K562 (cell line): ENCODE measurements at regions not wholly inside any gene's neighbourhood (a gene's known extent, or its start where the extent isn't known, plus 50 kb on each side); places are given as distances from the start of the nearest gene placed in this dataset.

ENCODE experiments used
- BDP1 ChIP-seq: IDR thresholded peaks from 3 replicates; pipeline ENCODE4 v1.6.1; 2011; ENCODE audit not compliant: insufficient read length, insufficient read depth
- EP300 ChIP-seq: IDR thresholded peaks from 2 replicates; pipeline ENCODE4 v1.6.1; 2012; ENCODE audit warnings: low read length, improper control_type of control experiment
- MTA2 ChIP-seq: fragments of 450-650 bp; IDR thresholded peaks from 2 replicates; pipeline ENCODE4 v1.6.1; 2016; ENCODE audit warnings: low read depth
- TBL1XR1 ChIP-seq, 2 experiments: IDR thresholded peaks; 2 replicates each; pipeline ENCODE4 v1.6.1; 2012; ENCODE audit warnings: improper control_type of control experiment in 2 of 2, low read length in 2 of 2, mild to moderate bottlenecking in 1 of 2
- ZBTB17 ChIP-seq: fragments of 450-650 bp; formaldehyde crosslinking; IDR thresholded peaks from 2 replicates; pipeline ENCODE4 v1.4.0; 2020; ENCODE audit warnings: mild to moderate bottlenecking
- TF ChIP-seq, protein P1 (sequence below): sonication (generic); formaldehyde crosslinking; IDR thresholded peaks from 2 replicates; pipeline ENCODE4 v1.9.0; 2022; ENCODE audit warnings: mild to moderate bottlenecking, missing genetic modification reagents
- TF ChIP-seq, protein P2 (sequence below): fragments of 200-800 bp; sonication (Bioruptor generic); IDR thresholded peaks from 2 replicates; pipeline ENCODE4 v1.6.1; 2016; ENCODE audit warnings: missing genetic modification characterization, missing compliant biosample characterization

DNA sequence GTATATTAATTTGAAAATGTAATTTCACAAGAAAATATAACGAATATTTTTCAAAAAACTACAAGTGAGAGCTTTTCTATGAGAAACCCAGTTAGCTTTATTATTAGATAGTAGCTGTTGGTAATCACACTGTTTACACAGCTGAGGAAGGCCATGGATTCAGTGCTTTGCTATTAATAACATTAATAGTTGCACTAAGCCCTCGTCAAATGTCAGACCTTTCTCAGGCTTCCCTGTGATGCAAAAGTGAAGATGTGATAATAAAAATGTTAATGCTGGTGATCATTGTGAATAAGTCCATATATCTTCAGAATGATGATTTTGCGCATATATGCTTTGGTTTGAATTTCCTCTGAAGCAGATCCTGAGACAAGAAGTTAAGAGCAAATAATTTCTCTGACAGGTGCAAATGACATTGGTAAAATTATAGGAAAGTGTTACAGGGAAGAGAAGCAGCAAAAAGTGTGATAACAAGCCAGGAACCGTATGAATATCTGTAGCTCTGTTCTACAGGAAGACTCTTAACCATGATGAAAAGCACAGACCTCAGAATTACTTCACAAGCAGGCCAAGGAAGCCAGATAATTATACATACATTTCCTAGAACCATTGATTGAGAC, 56.5 kb upstream of the CNTN6 start:
- TF ChIP-seq TBL1XR1 (IDR thresholded peaks at IDR 0.05; ENCODE audit: low read length in 2 of 2): no peak
- no peak for TF ChIP-seq BDP1
- no peak for TF ChIP-seq ZBTB17 (CRISPR knock-in tag)
- TF ChIP-seq MTA2: no peak
- TF ChIP-seq EP300: no peak
- TF ChIP-seq, protein P1, sequence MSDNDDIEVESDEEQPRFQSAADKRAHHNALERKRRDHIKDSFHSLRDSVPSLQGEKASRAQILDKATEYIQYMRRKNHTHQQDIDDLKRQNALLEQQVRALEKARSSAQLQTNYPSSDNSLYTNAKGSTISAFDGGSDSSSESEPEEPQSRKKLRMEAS (CRISPR knock-in tag): no peak
- TF ChIP-seq, protein P2, sequence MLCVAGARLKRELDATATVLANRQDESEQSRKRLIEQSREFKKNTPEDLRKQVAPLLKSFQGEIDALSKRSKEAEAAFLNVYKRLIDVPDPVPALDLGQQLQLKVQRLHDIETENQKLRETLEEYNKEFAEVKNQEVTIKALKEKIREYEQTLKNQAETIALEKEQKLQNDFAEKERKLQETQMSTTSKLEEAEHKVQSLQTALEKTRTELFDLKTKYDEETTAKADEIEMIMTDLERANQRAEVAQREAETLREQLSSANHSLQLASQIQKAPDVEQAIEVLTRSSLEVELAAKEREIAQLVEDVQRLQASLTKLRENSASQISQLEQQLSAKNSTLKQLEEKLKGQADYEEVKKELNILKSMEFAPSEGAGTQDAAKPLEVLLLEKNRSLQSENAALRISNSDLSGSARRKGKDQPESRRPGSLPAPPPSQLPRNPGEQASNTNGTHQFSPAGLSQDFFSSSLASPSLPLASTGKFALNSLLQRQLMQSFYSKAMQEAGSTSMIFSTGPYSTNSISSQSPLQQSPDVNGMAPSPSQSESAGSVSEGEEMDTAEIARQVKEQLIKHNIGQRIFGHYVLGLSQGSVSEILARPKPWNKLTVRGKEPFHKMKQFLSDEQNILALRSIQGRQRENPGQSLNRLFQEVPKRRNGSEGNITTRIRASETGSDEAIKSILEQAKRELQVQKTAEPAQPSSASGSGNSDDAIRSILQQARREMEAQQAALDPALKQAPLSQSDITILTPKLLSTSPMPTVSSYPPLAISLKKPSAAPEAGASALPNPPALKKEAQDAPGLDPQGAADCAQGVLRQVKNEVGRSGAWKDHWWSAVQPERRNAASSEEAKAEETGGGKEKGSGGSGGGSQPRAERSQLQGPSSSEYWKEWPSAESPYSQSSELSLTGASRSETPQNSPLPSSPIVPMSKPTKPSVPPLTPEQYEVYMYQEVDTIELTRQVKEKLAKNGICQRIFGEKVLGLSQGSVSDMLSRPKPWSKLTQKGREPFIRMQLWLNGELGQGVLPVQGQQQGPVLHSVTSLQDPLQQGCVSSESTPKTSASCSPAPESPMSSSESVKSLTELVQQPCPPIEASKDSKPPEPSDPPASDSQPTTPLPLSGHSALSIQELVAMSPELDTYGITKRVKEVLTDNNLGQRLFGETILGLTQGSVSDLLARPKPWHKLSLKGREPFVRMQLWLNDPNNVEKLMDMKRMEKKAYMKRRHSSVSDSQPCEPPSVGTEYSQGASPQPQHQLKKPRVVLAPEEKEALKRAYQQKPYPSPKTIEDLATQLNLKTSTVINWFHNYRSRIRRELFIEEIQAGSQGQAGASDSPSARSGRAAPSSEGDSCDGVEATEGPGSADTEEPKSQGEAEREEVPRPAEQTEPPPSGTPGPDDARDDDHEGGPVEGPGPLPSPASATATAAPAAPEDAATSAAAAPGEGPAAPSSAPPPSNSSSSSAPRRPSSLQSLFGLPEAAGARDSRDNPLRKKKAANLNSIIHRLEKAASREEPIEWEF (CRISPR knock-in tag): no peak
